Spleen (tissue), 11 donors: ENCODE measurements at regions not wholly inside any gene's neighbourhood (a gene's known extent, or its start where the extent isn't known, plus 50 kb on each side); places are given as distances from the start of the nearest gene placed in this dataset.

Experiments
- DNase-seq: peaks from one replicate; pipeline ENCODE4 v3.0.0-alpha.2; 2020
- H3K27ac ChIP-seq, 8 donors: fragments of 200-600 bp; sonication (generic) in 7 of 8; 1 replicate in 4 of 8; 2 replicates in 4 of 8; pipeline versions ENCODE4 v1.5.0 to v1.8.0; 2016 to 2021; ENCODE audit warnings: inconsistent platforms in 4 of 8, mild to moderate bottlenecking in 4 of 8, moderate library complexity in 1 of 8
- H3K27me3 ChIP-seq, 7 donors: fragments of 200-600 bp; sonication (generic) in 6 of 7; replicated peaks in 1 of 7; 1 replicate in 4 of 7; 2 replicates in 3 of 7; pipeline versions ENCODE4 v1.5.0 to v1.8.0; 2016 to 2021; ENCODE audit warnings: inconsistent platforms in 3 of 7, mild to moderate bottlenecking in 1 of 7
- H3K36me3 ChIP-seq, 6 donors: fragments of 200-600 bp; sonication (generic) in 5 of 6; 1 replicate in 4 of 6; 2 replicates in 2 of 6; pipeline versions ENCODE4 v1.5.0 to v1.8.0; 2016 to 2021; ENCODE audit warnings: inconsistent platforms in 2 of 6
- H3K4me1 ChIP-seq, 6 donors: fragments of 200-600 bp; sonication (generic) in 5 of 6; 1 replicate in 3 of 6; 2 replicates in 3 of 6; pipeline versions ENCODE4 v1.5.0 to v1.8.0; 2016 to 2021; ENCODE audit warnings: inconsistent platforms in 3 of 6
- H3K4me3 ChIP-seq, 8 donors: fragments of 200-600 bp; sonication (generic) in 7 of 8; 1 replicate in 4 of 8; 2 replicates in 4 of 8; pipeline versions ENCODE4 v1.5.0 to v1.8.0; 2016 to 2021; ENCODE audit warnings: inconsistent platforms in 4 of 8, mild to moderate bottlenecking in 4 of 8, moderate library complexity in 2 of 8
- H3K9me3 ChIP-seq, 8 donors: fragments of 200-600 bp; sonication (generic) in 7 of 8; 1 replicate in 4 of 8; 2 replicates in 4 of 8; pipeline versions ENCODE4 v1.5.0 to v1.8.0; 2016 to 2021; ENCODE audit warnings: inconsistent platforms in 4 of 8
- CTCF ChIP-seq, 11 experiments: fragments of 200-600 bp in 7 of 11; fragments of 450-650 bp in 4 of 11; sonication (generic) in 4 of 11; IDR thresholded peaks in 8 of 11; conservative IDR thresholded peaks in 3 of 11; 1 replicate in 7 of 11; 2 replicates in 4 of 11; pipeline versions ENCODE4 v1.4.0 to v1.8.0; 2016 to 2021; ENCODE audit warnings: antibody characterized with exemption in 11 of 11, inconsistent platforms in 4 of 11, mild to moderate bottlenecking in 1 of 11
- POLR2A ChIP-seq, 3 donors: fragments of 450-650 bp; IDR thresholded peaks; one replicate each; pipeline ENCODE4 v1.5.1; 2017; ENCODE audit warnings: antibody characterized with exemption in 3 of 3, mild to moderate bottlenecking in 1 of 3
- POLR2AphosphoS5 ChIP-seq, 3 donors: sonication (generic); formaldehyde crosslinking; IDR thresholded peaks; one replicate each; pipeline ENCODE4 v1.5.1; 2017; ENCODE audit warnings: antibody characterized with exemption in 3 of 3
- WGBS, 5 donors: extraction: QIAGEN DNeasy Blood & Tissue Kit in 3 of 5; methylation state at CpG; one replicate each; pipeline versions ENCODE4 v1.1.5 to v1.1.7; 2013 to 2018; 5-methylcytosine and 5-hydroxymethylcytosine counted together
- intact Hi-C: fragments of 100-400 bp; cut with DNase I; formaldehyde crosslinking; loops from one replicate; pipeline ENCODE4 v1.15.0; 2023; ENCODE audit warnings: low total_unique reads
- donor health status: healthy with polysubstance abuse.
- donor health status: DM: no; HTN: no; CAD: no; lungs with moderate emphysema.
- donor health status: DM: no; HTN: no; CAD: no.
- donor health status: Bipolar disorder and iron deficiency.
- donor health status: healthy.
- donor health status: DM: no; HTN: no; CAD: no.
- donor health status: DM: yes; HTN: yes; CAD: no.

- no peak for DNase-seq
- H3K27me3 ChIP-seq, result peaks cover 0 to 4% (median 0%) of the 10 kb centered on the region in 7 donors
- no peaks in the 10 kb centered on the region for H3K9me3 ChIP-seq
- intact Hi-C loops, result no loop called here
- TF ChIP-seq POLR2AphosphoS5 (IDR thresholded peaks at IDR 0.05) (no peak), POLR2A (IDR thresholded peaks at IDR 0.05) (no peak), CTCF (IDR thresholded peaks at IDR 0.05 in 8 of 11, conservative IDR thresholded peaks at IDR 0.05 in 3 of 11) (no peak)
- no peak overlapping the region for H3K4me3 ChIP-seq
- 78 to 87% (median 81%) methylated on average over 8 of the region's 8 CpGs for WGBS, 5 donors
- no peaks in the 10 kb centered on the region for H3K36me3 ChIP-seq
- H3K4me1 ChIP-seq, result no peaks in the 10 kb centered on the region
- no peak overlapping the region for H3K27ac ChIP-seq
Measured at GRCh38 chr1:60872426-60873054, 209.8 kb upstream of the NFIA start.

- H3K4me1 ChIP-seq, result peaks cover 0 to 3% (median 0%) of the 10 kb centered on the region in 6 donors
- intact Hi-C loops, result no loop called here
- no peak for DNase-seq
- TF ChIP-seq POLR2AphosphoS5 (IDR thresholded peaks at IDR 0.05) (no peak), CTCF (IDR thresholded peaks at IDR 0.05 in 8 of 11, conservative IDR thresholded peaks at IDR 0.05 in 3 of 11) (no peak)
- H3K27me3 ChIP-seq, result peaks cover 0 to 4% (median 0%) of the 10 kb centered on the region in 7 donors
- whole genome bisulfite sequencing, 5 donors, result 67 to 84% (median 80%) methylated on average over 5 of the region's 5 CpGs
- no peak overlapping the region for H3K4me3 ChIP-seq
- no peak overlapping the region for H3K27ac ChIP-seq
- no peaks in the 10 kb centered on the region for H3K36me3 ChIP-seq
- H3K9me3 ChIP-seq, result no peaks in the 10 kb centered on the region
Measured at GRCh38 chr1:60870269-60870865, 212.0 kb upstream of the NFIA start.

- TF ChIP-seq POLR2AphosphoS5 (IDR thresholded peaks at IDR 0.05) (no peak), CTCF (IDR thresholded peaks at IDR 0.05 in 8 of 11, conservative IDR thresholded peaks at IDR 0.05 in 3 of 11) (no peak), POLR2A (IDR thresholded peaks at IDR 0.05) (no peak)
- H3K9me3 ChIP-seq, result no peaks in the 10 kb centered on the region
Measured at GRCh38 chr1:60868901-60869663, 213.3 kb upstream of the NFIA start.

GRCh38 chr1:60867782-60868181, 214.6 kb upstream of the NFIA start:
- Histone ChIP-seq H3K36me3 (no peaks in the 10 kb centered on the region), H3K4me1 (peaks cover 0 to 3% (median 0%) of the 10 kb centered on the region in 6 donors), H3K9me3 (no peaks in the 10 kb centered on the region), H3K4me3 (no peak overlapping the region), H3K27ac (no peak overlapping the region), H3K27me3 (peaks cover 0 to 4% (median 0%) of the 10 kb centered on the region in 7 donors)
- no peak for DNase-seq
- intact Hi-C loops, result no loop called here
- TF ChIP-seq POLR2AphosphoS5 (IDR thresholded peaks at IDR 0.05) (no peak), POLR2A (IDR thresholded peaks at IDR 0.05) (no peak)
- 91 to 97% (median 94%) methylated on average over 12 of the region's 12 CpGs for WGBS, 5 donors

More at GRCh38 chr1:60868901-60869663, 213.3 kb upstream of the NFIA start:
- WGBS, 5 donors, result 88 to 99% (median 96%) methylated on average over 2 of the region's 2 CpGs
- intact Hi-C loops, result no loop called here
- no peak for DNase-seq
- no peak overlapping the region for H3K4me3 ChIP-seq
- no peak overlapping the region for H3K27ac ChIP-seq
- peaks cover 0 to 3% (median 0%) of the 10 kb centered on the region in 6 donors for H3K4me1 ChIP-seq
- H3K36me3 ChIP-seq, result no peaks in the 10 kb centered on the region
- peaks cover 0 to 4% (median 0%) of the 10 kb centered on the region in 7 donors for H3K27me3 ChIP-seq
